OCI-LY3 (cell line): ENCODE measurements at regions not wholly inside any gene's neighbourhood (a gene's known extent, or its start where the extent isn't known, plus 50 kb on each side); places are given as distances from the start of the nearest gene placed in this dataset.

Experiments
- H2AFZ ChIP-seq: fragments of 200-600, 300-600 bp; shearing (Covaris generic); 2 replicates; pipeline ENCODE4 v1.6.0; 2014; ENCODE audit warnings: antibody characterized with exemption, low read depth, low read length
- H3K27ac ChIP-seq: fragments of 200-600, 300-600 bp; sonication (generic); 2 replicates; pipeline ENCODE4 v1.5.1; 2014; ENCODE audit warnings: mild to moderate bottlenecking, low read length, moderate library complexity, mixed read lengths
- H3K27me3 ChIP-seq: fragments of 200-600, 300-600 bp; sonication (generic); 2 replicates; pipeline ENCODE4 v1.6.1; 2014; ENCODE audit warnings: low read depth, low read length, mixed read lengths
- H3K36me3 ChIP-seq: fragments of 200-600, 300-600 bp; sonication (generic); replicated peaks from 2 replicates; pipeline ENCODE3; 2014; ENCODE audit warnings: low read depth, low read length, mixed read lengths
- H3K4me1 ChIP-seq: fragments of 300-600, 200-600 bp; sonication (generic); 2 replicates; pipeline ENCODE4 v1.6.1; 2014; ENCODE audit warnings: low read length, mixed read lengths
- H3K4me2 ChIP-seq: fragments of 200-600, 300-600 bp; sonication (generic); 2 replicates; pipeline ENCODE4 v1.6.1; 2014; ENCODE audit warnings: low read length, mixed read lengths
- H3K4me3 ChIP-seq: fragments of 300-600, 200-600 bp; sonication (generic); 2 replicates; pipeline ENCODE4 v1.5.1; 2014; ENCODE audit warnings: antibody characterized with exemption, mild to moderate bottlenecking, low read length, moderate library complexity
- H3K79me2 ChIP-seq: fragments of 300-600, 200-600 bp; shearing (Covaris generic); 2 replicates; pipeline ENCODE4 v1.6.1; 2014; ENCODE audit warnings: mild to moderate bottlenecking, low read length, mixed read lengths
- H3K9ac ChIP-seq: fragments of 300-600, 200-600 bp; shearing (Covaris generic); 2 replicates; pipeline ENCODE4 v1.6.0; 2014; ENCODE audit warnings: mild to moderate bottlenecking, low read length, moderate library complexity
- H3K9me3 ChIP-seq: fragments of 200-600, 300-600 bp; shearing (Covaris generic); 2 replicates; pipeline ENCODE4 v1.6.1; 2014; ENCODE audit warnings: low read length, mixed read lengths; ENCODE audit not compliant: insufficient read depth
- H4K20me1 ChIP-seq: fragments of 200-600, 300-600 bp; sonication (generic); 2 replicates; pipeline ENCODE4 v1.6.1; 2016; ENCODE audit warnings: low read length, mixed read lengths; ENCODE audit not compliant: insufficient read depth
- CTCF ChIP-seq: fragments of 200-600, 300-600 bp; sonication (generic); IDR thresholded peaks from 2 replicates; pipeline ENCODE4 v1.5.1; 2014; ENCODE audit warnings: antibody characterized with exemption, low read length, low read depth
- EZH2phosphoT487 ChIP-seq: fragments of 200-600 bp; shearing (Covaris generic); IDR thresholded peaks from 2 replicates; pipeline ENCODE4 v1.6.1; 2018; ENCODE audit warnings: antibody characterized with exemption, mixed run types, low read depth

- Histone ChIP-seq H2AFZ (no peak overlapping the region), H3K27me3 (no peaks in the 10 kb centered on the region)
- TF ChIP-seq CTCF (no peak), EZH2phosphoT487 (no peak)
Measured at GRCh38 chr6:50992704-50993625, 174.3 kb downstream of the TFAP2B start.

GRCh38 chr6:50993941-50994720, 175.5 kb downstream of the TFAP2B start:
- H3K27me3 ChIP-seq: no peaks in the 10 kb centered on the region
- H3K4me3 ChIP-seq: no peak overlapping the region
- H3K27ac ChIP-seq: no peak overlapping the region
- H3K4me1 ChIP-seq: no peaks in the 10 kb centered on the region
- H3K4me2 ChIP-seq: no peak overlapping the region
- no peak for TF ChIP-seq EZH2phosphoT487
- TF ChIP-seq CTCF: no peak
- no peaks in the 10 kb centered on the region for H3K36me3 ChIP-seq
- no peaks in the 10 kb centered on the region for H4K20me1 ChIP-seq
- H3K9me3 ChIP-seq: no peaks in the 10 kb centered on the region
- no peak overlapping the region for H2AFZ ChIP-seq
- no peaks in the 10 kb centered on the region for H3K79me2 ChIP-seq
- H3K9ac ChIP-seq: no peak overlapping the region

More at GRCh38 chr6:50992704-50993625, 174.3 kb downstream of the TFAP2B start:
- no peak overlapping the region for H3K9ac ChIP-seq
- H3K27ac ChIP-seq: no peak overlapping the region
- no peaks in the 10 kb centered on the region for H3K4me1 ChIP-seq
- no peaks in the 10 kb centered on the region for H3K36me3 ChIP-seq
- H3K4me3 ChIP-seq: no peak overlapping the region
- H3K4me2 ChIP-seq: no peak overlapping the region
- no peaks in the 10 kb centered on the region for H3K79me2 ChIP-seq
- H3K9me3 ChIP-seq: no peaks in the 10 kb centered on the region
- H4K20me1 ChIP-seq: no peaks in the 10 kb centered on the region

GRCh38 chr6:50995036-50995435, 176.4 kb downstream of the TFAP2B start:
- H3K79me2 ChIP-seq: no peaks in the 10 kb centered on the region
- no peaks in the 10 kb centered on the region for H3K9me3 ChIP-seq
- no peak overlapping the region for H3K27ac ChIP-seq
- no peak overlapping the region for H3K9ac ChIP-seq
- H3K4me2 ChIP-seq: no peak overlapping the region
- H3K4me1 ChIP-seq: no peaks in the 10 kb centered on the region
- H3K36me3 ChIP-seq: no peaks in the 10 kb centered on the region
- H3K4me3 ChIP-seq: no peak overlapping the region
- H4K20me1 ChIP-seq: no peaks in the 10 kb centered on the region
- no peak for TF ChIP-seq CTCF
- no peak for TF ChIP-seq EZH2phosphoT487
- H3K27me3 ChIP-seq: no peaks in the 10 kb centered on the region
- no peak overlapping the region for H2AFZ ChIP-seq

GRCh38 chr6:50998905-50999304, 180.2 kb downstream of the TFAP2B start:
- Histone ChIP-seq H3K9ac (no peak overlapping the region), H3K4me2 (no peak overlapping the region), H3K4me1 (no peaks in the 10 kb centered on the region), H3K27me3 (no peaks in the 10 kb centered on the region), H2AFZ (no peak overlapping the region), H3K27ac (no peak overlapping the region), H3K9me3 (no peaks in the 10 kb centered on the region), H3K79me2 (no peaks in the 10 kb centered on the region), H4K20me1 (no peaks in the 10 kb centered on the region), H3K4me3 (no peak overlapping the region), H3K36me3 (no peaks in the 10 kb centered on the region)
- TF ChIP-seq EZH2phosphoT487: no peak
- no peak for TF ChIP-seq CTCF
